NCI-H345 treated with DMSO at 0.1 percent for 48 hours (cell line): ENCODE measurements at regions not wholly inside any gene's neighbourhood (a gene's known extent, or its start where the extent isn't known, plus 50 kb on each side); places are given as distances from the start of the nearest gene placed in this dataset.
"Not testable (repeated sequence)": the region's sequence is repeated elsewhere in the genome, so short reads cannot be mapped to it uniquely, and the experiment has no call there.

Experiments used
- DNase-seq: peaks from one replicate; lab custom pipeline; 2025; ENCODE audit not compliant: unreplicated experiment; lab: John Stamatoyannopoulos, UW

DNA sequence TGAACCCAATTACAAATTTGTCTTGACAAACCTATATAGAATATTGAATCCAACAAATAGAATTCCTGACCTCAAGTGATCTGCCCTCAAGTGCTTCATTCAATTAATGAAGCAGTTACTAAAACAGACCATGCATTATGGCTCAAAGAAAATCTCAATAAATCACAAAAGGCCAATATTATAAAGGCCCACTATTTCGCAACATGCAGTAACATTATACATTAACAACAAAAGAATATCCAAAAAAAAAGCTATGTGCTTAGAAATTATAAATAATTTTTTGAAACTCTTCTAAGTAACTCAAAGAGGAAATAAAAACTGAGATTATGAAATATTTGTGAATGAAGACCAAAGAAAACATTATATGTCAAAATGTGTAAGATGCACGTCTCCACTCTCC, 177.7 kb downstream of the ZNF674 start:
- DNase-seq = no peak

DNA sequence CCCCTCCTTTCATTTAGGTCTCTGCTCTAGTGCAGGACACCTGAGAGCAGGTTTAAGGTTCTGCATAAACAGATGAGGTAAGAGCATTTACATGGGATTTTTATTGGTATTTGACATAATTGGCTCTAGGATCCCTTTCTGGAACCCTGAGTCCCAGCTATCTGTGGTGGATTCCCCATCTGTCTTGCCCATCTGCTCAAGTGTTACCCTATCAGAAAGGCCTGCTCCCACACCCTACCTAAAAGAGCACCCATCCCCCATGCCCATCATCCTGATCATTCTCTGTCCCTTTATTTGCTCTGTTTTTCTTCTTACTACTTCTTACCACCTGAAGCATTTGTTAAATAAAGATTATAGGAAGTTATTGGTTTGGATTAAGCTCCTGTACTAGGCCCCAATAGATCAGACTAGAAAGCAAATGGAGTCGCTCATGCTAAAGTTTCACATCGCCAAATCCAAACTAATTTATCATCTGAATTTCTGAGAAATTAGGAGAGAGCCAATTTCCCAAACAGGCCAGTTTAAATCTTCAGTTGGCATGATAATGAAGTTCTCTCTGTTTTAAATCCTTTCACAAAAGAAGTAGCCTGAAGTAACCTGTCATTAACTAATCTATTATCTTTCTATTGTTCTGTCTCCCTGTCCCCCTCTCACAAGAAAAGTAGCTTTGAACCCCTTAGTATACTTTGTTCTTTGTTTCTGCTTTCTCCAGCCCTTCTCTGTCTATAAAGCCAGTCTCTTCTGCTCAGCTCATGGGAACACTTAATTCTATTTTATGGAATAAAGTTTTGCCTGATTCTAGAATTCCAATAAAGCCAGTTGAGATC, 178.6 kb downstream of the ZNF674 start:
- no peak for DNase-seq

DNA sequence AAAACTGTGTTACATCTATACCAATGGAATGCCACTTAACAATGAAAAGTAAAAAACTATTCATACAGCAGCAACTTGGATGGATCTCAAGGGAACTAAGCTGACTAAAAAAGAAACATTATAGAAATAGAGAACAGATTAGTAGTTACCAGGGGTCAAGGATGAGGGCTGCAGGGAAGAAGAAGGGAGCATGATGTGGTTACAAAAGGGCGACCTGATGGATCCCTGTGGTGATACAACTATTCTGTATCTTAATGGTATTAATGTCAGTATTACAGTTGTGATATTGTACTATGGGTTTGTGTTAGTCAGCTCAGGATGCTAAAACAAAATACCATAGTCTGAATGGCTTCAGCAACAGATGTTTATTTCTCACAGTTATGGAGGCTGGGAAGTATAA, 190.7 kb downstream of the ZNF674 start:
- no peak for DNase-seq

DNA sequence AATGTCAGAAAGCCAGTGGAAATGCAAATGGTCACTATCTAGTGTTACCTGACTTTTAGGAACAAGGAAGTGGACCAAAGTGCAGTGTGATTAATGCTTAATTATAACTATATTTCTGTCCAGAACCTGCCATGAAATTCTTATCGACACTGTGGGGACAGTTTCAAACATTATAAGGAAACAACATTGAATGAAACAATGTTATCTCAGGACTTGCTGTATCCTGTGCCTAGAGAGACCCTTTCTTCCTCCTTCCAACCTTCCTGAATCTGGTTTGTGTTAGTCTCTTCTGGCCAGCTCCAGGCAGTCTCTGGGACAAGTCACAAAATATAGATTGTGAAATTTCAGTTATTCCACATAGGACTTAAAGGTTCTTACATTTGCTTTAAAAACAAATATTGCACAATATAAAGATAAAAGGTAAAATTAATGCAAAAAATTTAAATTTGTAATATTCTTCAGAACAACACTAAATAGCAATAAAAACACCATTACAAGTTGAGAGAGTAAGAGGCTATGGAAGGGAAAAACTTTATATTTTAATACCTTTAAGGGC, 203.4 kb downstream of the ZNF674 start:
- DNase-seq = no peak

DNA sequence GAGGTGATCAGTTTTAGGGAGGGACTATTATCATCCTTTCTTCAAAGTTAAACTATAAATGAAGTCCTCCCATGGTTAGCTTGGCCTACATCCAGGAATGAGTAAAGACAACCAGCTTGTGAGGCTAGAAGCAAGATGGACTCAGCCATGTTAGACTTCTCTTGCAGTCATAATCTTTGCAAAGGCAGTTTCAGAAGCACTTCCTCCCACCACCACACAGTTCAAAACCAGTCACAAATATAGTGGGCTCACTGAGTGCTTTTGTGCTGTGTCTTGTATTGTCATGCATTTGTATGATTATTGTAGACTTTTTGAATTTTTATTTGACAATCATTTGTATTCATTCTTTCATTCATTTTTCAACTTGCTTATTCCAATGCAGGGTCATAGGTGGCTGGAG, 204.5 kb downstream of the ZNF674 start:
- no peak for DNase-seq

DNA sequence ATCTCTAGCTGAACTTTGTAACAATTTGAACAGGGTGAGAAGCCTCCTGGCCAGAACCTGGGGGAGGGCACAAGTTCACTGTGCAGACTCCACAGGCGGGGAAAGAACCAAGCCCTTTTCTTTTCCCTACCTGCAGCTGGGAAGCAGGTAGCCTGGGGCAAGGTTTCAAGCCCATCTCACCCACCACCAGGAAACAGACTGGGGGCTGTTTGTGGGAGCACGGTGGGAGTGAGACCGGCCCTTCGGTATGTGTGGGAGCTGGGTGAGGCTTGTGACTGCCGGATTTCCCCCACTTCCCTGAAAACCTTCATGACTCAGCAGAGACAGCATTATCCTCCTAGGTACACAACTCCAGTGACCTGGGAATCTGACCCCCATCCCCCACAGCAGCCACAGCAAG, 211.7 kb downstream of the ZNF674 start:
- DNase-seq = no peak

DNA sequence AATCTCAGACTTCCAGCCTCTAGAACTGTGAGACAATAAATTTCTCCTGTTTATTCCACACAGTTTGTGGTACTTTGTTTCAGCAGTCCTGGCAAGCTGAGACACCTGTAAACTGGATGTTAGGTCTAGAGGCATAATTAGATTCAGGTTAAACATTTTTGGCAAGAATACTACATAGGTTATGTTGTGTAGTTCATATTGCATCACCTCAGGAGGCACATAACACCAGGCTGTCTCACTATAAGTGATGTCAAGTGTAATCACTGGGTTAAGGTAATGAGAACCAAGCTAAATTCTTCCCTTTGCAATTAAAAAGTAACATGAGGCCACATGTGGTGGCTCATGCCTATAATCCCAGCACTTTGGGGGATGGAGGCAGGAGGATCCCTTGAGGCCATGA, 214.2 kb downstream of the ZNF674 start:
- no peak for DNase-seq

DNA sequence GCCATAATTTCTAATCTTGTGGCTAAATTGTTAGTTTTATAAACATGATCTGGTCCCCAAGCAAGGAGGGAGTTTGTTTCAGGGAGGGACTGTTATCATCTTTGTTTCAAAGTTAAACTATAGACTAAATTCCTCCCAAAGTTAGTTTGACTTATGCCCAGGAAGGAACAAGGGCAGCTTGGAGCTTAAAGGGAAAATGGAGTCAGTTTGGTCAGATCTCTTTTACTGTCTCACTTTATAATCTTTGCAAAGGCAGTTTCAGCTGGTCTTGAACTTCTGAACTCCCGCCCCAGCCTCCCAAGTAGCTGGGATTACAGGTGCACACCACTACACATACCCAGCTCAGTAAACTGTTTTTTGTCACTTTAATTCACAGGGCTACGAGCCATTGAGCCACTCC, 214.7 kb downstream of the ZNF674 start:
- no peak for DNase-seq

DNA sequence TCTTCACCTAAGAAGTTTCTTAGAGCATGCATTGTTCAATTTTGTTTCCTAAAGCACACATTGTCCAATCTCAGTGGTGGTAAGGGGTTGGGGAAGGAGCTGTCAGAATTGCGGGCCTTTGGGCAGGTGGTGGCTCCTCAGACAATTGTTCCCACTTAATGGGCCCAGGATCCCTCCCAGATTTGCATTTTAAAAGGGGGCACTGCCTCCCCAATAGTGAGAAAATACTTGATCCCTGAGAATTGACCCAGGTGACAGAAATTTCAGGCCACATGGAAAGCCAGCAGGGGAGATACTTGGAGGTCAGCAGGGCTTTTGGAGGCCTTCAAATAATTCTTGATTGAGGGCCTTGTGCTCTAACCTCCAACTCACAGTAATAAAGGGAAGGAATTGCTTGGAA, 217.1 kb downstream of the ZNF674 start:
- no peak for DNase-seq

DNA sequence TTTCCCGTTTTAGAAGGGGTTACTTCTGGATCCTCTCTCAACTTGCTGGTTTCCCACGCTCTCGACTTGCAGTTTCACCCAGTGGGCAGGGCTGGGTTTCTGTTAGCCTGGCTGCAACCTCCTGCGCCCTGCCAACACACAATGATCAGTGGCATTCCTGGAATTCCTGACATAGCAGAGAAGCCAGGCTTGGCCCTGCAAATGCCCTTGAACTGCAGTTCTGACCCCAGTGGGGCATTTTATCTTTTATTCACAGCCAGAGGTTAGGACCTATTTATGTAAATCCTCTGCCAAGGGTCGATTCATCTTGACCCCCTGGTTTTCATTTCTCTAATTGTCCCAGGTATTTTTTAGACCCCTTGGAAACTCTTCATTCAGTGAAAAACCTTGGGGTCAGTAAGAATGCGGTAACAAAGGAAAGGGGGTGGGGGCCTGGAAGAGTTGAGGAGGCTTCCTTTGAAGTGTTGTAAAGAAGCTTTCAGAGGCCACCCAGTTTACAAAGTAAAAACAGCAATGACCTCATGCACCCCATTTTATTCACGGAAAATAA, 217.6 kb downstream of the ZNF674 start:
- no peak for DNase-seq

DNA sequence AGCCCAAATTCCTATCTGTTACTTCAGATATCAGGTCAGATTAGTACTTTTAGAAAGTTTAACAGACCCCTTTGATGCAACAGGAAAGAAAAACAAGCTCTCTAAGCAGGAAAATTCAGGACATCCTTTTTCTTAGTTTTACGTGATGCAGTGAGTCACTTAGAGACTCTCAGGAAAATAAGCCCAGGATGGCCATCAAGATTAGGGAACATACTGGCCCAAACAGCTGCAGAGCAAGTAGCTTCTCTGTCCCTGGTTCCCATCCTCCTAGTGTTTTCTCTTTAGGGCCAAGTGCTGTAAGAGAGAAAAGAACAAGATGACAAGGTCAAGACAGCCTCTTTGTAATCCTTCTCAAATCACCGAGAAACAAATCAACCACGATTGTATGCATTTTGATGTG, 219.1 kb downstream of the ZNF674 start:
- DNase-seq = no peak

DNA sequence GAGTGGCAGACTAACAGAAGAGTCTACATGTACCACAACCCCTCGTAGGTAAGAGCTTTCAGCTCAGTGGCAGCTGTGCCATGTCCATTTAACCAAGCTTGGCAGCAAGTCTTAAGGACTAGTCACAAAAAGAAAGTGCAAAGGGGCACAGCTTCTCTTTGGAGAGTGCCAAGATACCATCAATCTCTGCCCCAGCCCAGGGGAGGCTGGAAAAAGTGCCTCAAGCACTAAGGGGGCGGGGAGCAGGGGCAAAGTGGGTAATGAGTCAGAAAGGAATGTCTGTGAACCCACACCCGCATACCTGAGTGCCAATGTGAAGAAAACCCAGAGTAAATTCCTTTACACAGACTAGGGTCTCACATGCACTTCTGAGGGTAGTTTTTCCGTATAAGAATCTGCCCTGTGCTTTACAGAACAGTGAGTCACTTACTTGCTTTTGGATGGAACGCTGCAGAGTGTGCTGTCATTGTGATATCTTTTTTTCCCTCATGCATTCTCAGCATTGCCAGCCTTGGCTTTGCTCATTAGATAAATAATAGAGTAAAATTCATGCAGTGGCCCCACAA, 219.8 kb downstream of the ZNF674 start:
- DNase-seq = no peak

DNA sequence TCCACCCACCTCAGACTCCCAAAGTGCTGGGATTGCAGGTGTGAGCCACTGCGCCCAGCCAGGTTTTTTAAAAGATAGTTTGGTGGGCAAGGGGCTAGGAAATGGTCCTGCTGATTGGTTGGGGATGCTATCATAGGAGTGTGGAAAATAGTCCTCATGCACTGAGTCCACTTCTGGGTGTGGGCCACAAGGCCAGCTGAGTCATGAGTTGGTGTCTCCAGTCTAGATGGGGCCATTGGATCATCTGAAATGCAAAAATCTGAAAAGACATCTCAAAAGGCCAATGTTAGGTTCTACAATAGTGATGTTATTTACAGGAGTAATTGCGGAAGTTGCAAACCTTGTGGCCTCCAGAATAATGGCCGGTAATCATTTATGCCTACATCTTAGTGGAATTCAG, 221.1 kb downstream of the ZNF674 start:
- DNase-seq = no peak

DNA sequence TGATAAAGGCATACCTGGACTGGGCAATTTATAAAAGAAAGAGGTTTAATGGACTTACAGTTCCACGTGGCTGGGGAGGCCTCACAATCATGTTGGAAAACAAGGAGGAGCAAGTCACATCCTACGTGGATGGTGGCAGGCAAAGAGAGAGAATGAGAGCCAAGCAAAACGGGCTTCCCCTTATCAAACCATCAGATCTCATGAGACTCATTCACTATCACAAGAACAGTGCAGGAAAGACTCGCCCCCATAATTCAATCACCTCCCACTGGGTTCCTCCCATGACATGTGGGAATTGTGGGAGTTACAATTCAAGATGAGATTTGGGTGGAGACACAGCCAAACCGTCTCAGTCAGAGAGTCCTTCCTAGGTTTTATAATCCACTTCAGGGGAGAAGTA, 222.3 kb downstream of the ZNF674 start:
- DNase-seq = not testable (repeated sequence)

DNA sequence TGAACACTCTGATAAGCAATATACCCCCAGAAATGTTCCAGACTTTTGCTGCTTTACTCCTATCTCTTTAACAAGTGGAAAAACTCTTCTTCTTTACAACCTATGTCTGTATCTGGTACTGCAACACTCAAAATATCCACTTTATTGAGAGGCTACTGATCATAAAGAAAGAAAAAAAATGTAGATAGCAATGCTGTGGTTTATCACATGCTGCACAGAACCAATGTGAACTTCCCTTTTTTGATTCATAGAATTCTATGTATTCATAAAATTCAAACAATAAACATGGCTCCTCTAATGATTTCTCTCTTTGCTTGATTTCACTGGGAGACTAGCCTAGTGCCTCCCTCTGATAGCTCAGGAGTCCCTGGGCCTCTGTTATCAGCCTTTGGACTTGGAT, 223.5 kb downstream of the ZNF674 start:
- DNase-seq = no peak

DNA sequence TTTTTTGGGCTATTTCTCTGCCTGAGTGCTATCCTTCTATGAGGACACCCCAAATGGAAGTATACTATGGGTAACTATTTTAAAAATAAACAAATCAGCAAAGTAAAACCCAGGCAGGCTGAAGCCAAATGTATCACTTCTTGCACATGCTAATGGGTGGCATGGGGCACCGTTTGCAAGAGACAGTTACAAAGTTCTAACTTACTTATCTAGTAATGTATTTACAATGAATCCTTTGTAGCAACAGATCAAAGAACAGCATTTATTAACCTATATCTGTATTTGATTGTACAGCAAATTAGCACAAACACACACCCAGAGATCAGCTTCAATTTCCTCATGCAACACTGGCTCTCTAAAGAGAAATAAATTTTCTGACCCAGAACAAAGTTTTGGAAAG, 225.5 kb downstream of the ZNF674 start:
- DNase-seq = no peak

DNA sequence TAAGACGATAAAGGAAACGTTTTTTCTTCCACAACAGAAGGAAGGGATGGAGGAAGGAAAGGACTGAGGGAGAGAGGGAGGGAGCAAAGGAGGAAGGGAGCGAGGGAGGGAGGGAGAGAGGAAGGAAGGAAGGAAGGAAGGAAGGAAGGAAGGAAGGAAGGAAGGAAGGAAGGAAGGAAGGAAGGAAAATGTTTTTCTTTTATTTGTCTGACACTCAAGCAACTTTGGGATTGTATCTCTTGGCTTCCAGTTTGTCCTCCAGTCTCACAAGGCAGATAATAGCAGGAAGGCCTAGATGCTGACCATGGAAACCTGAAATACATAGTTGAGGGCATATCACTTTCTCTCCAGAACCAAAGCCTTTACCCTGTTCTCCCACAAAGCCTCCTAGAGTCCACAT, 226.7 kb downstream of the ZNF674 start:
- DNase-seq = no peak

DNA sequence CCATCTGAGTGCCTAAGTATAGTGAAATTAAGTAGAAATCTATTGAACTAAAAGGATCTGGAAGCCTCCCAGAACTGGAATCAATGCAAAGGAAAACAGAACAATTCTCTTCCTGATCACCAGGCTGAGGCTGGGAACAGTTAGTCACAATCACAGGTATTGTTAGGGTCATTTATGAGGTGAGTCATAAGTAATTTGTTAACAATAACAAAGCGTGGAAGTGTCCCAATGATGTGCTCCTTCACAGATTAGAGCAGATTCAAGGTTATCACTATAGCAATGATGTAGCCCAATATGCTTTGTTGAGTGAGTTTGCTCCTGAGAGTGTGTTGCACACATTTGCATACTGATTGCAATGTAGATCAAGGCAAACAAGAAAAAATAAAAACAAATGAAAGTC, 228.1 kb downstream of the ZNF674 start:
- no peak for DNase-seq

DNA sequence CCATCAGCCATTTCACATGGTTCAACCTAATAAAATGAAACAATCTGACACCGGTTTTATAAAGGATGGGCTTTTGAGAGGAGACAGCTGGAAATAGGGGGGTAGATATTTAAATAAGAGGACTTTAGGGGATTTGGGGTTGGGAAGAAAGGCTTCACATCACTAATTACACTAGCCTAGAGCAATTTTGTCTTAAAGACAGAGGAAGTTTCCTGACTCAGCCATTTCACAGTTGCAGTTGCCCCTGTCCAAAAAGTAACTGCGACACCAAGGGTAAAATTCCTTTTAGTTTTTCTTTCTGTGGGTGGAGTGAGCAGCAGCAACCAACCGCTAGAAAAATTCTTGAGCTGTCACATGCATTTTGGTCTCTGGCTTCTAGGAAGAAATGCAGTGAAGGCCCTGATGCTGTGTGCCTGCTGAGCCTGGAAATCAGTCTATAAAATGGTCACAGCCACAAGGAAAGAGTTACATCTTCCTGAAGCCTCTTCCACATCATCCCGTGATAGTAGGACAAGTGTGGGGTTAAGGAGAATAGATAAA, 233.6 kb downstream of the ZNF674 start:
- DNase-seq = no peak

DNA sequence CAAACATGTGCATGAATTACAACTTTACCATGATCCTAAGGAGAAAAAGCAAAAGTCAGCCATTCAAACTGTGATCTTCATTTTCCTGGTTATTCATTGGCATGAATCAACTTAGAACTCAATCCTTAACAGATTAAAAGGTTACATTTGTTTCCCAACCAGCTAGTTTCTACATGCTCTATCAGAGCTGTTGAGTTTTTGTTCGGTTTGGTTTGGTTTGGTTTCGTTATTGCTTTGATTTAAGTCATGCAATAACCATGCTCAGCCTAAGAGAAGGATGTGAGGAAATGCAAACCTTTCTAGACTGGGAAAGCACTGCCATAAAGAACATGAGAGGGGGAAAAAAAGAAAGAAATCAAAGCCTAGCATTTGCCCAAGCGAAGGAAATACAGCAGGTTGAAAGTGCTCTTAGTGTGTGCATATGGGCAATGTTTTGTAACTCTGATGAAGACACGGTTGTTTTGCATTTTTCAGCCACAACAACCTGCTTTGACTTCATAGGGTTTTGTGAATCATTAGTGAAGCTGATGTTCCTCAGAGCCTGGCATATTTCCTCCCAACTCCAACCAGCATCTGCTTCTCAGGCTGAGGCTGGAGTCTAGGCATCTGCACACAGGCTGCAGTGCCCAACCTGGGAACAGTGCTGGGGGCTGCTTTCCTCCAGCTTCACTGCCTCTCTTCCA, 234.3 kb downstream of the ZNF674 start:
- no peak for DNase-seq

DNA sequence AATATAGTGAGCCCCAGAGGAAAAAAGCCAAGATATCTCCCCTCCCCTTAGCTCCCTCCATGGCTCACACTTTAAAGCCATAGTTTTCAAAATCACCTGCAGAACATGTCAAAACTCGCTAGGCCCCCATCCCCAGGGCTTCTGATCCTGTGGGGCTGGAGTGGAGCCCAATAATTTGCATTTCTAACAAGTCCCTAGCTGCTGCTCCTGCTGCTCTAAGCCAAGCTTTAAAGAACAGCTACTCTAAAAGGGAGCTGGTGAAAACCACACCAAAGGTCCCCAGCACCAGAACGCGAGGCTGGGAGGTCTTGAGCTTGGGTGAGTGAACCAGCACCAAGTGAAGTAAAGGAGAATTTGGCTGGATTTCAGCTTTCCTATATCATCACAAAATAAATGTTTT, 237.1 kb downstream of the ZNF674 start:
- no peak for DNase-seq

DNA sequence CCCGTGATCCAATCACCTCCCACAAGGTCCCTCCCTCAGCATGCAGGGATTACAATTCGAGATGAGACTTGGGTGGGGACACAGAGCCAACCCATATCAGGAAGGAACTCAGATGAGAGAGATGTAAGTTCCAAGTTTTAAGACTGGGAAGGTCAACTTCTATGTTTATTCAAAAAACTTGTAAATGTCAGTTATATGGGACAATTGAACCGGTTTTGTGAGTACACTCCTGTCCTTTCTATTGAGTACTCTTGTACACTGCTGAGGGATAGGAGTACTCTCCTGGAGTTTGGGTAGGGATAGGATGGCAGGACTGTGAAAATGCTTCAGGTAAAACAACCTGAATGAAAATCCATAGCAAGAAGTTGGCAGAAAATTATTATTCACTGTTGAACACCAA, 239.1 kb downstream of the ZNF674 start:
- DNase-seq = no peak
